ENCODE measurements at regions not wholly inside any gene's neighbourhood (a gene's known extent, or its start where the extent isn't known, plus 50 kb on each side); places are given as distances from the start of the nearest gene placed in this dataset.

DNA sequence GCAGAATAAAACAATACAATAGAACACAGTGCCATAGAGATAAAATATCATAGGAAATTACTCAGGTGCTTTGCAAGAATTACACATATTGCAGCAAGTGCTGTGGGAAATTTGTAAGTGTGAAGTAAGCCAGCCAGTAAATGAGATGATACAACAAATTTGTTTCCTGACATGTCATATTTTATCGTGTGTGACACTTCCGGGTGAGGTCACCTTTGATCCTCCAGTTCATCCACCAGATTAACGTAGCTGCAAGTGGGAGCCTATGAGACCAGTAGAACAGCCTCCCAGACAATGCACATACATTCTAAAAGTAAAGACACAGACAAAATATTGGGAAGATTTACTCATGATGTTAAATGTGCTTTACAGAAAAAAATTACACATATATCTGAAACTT is 72.2 kb downstream of the PRDM9 start:
- no peak overlapping the region for H3K4me3 ChIP-seq (ENCODE audit: low read depth, low read length)
- TF ChIP-seq, protein P1, sequence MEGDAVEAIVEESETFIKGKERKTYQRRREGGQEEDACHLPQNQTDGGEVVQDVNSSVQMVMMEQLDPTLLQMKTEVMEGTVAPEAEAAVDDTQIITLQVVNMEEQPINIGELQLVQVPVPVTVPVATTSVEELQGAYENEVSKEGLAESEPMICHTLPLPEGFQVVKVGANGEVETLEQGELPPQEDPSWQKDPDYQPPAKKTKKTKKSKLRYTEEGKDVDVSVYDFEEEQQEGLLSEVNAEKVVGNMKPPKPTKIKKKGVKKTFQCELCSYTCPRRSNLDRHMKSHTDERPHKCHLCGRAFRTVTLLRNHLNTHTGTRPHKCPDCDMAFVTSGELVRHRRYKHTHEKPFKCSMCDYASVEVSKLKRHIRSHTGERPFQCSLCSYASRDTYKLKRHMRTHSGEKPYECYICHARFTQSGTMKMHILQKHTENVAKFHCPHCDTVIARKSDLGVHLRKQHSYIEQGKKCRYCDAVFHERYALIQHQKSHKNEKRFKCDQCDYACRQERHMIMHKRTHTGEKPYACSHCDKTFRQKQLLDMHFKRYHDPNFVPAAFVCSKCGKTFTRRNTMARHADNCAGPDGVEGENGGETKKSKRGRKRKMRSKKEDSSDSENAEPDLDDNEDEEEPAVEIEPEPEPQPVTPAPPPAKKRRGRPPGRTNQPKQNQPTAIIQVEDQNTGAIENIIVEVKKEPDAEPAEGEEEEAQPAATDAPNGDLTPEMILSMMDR (IDR thresholded peaks at IDR 0.05; ENCODE audit: low read depth, low read length, missing control alignments): no peak
- DNase-seq (ENCODE audit: low read depth): no peak

DNA sequence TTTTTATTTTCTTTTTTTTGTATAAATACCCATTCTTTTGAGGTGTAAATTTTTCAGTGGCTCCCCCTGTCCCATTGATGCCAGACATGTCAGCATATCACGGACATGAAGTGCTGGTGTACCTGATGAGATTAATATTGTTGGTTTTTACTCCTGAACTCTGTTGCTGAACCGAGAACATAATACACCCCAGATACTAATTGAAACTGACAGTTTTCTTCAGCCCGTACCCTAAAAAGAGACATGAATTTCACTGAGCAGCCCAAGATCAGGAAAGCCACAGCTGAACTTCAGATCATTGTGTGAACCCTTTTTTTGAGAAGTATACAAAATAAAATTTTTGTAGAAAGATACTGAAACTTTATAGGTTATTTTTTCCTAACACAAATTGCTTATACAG is 75.7 kb downstream of the PRDM9 start:
- no peak overlapping the region for H3K4me3 ChIP-seq (ENCODE audit: low read depth, low read length)
- TF ChIP-seq, protein P1 (IDR thresholded peaks at IDR 0.05; ENCODE audit: low read depth, low read length, missing control alignments): no peak
- no peak for DNase-seq (ENCODE audit: low read depth)

DNA sequence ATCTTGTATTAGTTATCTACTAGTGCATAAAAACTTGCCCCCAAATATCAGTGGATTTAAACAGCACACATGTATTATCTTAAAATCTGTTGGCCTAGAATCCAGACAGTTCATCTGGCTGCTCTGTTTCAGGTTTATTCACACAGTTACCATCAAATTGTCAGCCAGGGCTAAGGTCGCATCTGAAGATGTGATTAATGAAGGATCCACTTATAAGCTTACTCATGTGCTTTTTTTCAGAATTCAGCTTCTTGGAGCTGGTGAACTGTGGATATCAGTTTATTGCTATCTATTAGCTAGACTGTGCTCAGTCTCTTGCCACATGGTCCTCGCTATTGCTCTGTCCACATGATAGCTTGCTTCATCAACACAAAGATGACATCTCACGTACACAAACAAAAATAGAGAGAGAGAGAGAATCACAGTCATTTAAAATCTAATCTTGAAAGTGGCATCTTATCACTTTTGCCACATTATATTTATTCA is 81.5 kb downstream of the PRDM9 start:
- TF ChIP-seq, protein P1 (IDR thresholded peaks at IDR 0.05; ENCODE audit: low read depth, low read length, missing control alignments): no peak
- no peak for DNase-seq (ENCODE audit: low read depth)
- no peak overlapping the region for H3K4me3 ChIP-seq (ENCODE audit: low read depth, low read length)

DNA sequence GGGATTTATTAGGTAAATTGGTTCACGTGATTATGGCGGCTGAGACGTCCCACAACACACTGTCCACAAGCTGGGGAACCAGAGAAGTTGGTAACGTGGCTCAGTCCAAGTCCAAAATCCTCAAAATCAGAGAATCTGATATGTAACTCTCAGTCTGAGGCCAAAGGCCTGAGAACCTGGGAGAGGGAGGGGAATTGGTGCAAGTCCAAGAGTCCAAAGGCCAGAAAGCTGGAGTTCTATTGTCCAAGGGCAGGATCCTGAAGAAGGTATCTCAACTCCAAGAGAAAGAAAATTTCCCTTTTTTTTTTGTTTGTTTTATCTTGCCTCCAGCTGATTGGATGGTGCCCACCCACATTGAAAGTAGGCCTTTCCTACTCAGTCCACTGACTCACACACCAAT is 83.8 kb downstream of the PRDM9 start:
- TF ChIP-seq, protein P1 (IDR thresholded peaks at IDR 0.05; ENCODE audit: low read depth, low read length, missing control alignments): no peak
- DNase-seq (ENCODE audit: low read depth): no peak

DNA sequence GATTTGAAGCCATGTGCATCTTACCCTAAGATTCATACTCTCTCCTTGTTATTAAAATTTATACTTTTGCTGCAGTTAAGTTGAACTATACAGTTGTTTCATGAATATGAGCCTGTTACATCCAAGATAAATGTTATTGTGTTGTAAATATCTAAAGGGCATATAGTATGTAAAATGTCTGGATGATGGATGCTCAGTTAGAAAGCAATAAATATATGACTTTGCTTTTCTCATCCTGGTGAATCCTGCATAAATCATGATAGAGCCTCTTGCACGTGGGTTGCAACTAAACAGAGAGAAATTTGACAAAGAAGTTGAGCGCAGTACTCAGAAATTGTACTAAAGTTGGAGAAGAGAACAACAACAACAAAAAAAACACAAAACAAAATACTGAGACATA is 99.5 kb downstream of the PRDM9 start:
- DNase-seq (ENCODE audit: low read depth): no peak
- TF ChIP-seq, protein P1 (IDR thresholded peaks at IDR 0.05; ENCODE audit: low read depth, low read length, missing control alignments): no peak
- no peak overlapping the region for H3K4me3 ChIP-seq (ENCODE audit: low read depth, low read length)

More for the DNA sequence above, 83.8 kb downstream of the PRDM9 start:
- H3K4me3 ChIP-seq (ENCODE audit: low read depth, low read length): no peak overlapping the region

DNA sequence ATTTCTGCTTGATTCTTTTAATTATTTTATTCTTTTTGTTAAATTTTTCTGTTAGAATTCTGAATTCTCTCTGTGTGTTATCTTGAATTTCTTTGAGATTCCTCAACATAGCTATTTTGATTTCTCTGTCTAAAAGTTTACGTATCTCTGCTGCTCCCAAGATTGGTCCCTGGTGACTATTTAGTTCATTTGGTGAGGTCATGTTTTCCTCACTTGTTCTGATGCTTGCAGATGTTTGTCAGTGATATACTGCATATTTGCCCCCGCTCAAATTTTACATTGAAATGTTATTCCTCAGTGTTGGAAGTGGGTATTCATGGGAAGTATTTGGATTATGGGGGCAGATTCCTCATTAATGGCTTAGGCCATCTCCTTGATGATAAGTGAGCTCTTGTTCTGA is 105.3 kb downstream of the PRDM9 start:
- TF ChIP-seq, protein P1 (IDR thresholded peaks at IDR 0.05; ENCODE audit: low read depth, low read length, missing control alignments): no peak
- H3K4me3 ChIP-seq (ENCODE audit: low read depth, low read length): no peak overlapping the region
- no peak for DNase-seq (ENCODE audit: low read depth)

DNA sequence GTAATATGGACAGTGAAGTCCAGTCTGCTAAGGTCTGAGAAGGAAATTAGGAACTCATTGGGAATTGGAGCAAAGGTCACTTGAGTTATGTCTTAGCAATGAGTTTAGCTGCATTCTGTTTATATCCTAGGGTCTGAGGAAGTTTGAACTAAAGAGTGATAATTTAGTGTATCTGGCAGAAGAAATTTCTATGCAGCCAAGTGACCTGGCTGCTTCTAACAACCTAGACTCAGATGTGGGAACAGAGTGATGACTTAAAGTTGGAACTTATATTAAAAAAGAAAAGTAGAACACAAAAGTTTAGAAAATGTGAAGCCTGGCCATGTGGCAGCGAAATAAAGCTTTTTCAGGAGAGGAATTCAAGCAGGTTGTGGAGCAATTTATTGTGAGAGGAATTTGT is 106.2 kb downstream of the PRDM9 start:
- TF ChIP-seq, protein P1 (IDR thresholded peaks at IDR 0.05; ENCODE audit: low read depth, low read length, missing control alignments): no peak
- no peak for DNase-seq (ENCODE audit: low read depth)
- no peak overlapping the region for H3K4me3 ChIP-seq (ENCODE audit: low read depth, low read length)

Data from GM12864 (cell line).